HG03520 (cell line): ENCODE measurements at regions not wholly inside any gene's neighbourhood (a gene's known extent, or its start where the extent isn't known, plus 50 kb on each side); places are given as distances from the start of the nearest gene placed in this dataset.

Source experiments
- ATAC-seq: cut with Tn5 transposase; IDR thresholded peaks from one replicate; pipeline ENCODE4 v1.9.1; 2021; ENCODE audit warnings: mild to moderate bottlenecking, moderate library complexity; ENCODE audit not compliant: unreplicated experiment

- ATAC-seq, result no peak
These were observed 506.1 kb upstream of the AKR1E2 start for GRCh38 chr10:4319870-4320367.

DNA sequence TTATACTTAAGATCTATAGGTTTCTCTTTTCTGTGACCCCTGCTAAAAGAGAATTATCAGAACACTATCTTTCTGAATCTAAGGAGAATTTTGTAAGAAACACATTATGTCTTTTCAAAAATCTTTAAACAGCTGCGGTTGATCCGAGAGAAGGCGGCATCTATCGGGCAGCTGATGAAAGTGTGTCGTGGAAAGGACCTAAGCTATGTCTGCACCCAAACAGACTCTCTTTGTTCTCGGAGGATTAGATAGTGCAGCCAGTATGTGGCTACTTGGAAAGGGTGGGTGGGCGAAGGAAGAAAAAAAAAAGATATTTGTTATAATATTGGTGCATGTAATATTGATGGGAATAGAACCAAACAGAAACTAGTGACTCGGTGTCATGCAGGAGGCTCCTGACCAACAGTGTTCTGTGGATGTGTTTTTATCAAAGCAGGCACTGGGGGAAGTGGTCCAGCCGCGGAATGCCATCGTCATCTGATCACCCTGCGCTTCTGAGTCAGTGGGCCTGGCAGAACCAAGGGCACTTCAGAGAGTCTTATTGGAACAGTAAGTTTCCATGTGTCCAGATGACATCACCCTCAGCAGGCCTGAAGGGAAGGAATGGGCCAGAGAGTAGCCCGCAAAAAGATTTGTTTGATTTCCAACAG, 509.7 kb upstream of the AKR1E2 start:
- no peak for ATAC-seq

- ATAC-seq, result no peak
These were observed 510.5 kb upstream of the AKR1E2 start for GRCh38 chr10:4315551-4315950.

DNA sequence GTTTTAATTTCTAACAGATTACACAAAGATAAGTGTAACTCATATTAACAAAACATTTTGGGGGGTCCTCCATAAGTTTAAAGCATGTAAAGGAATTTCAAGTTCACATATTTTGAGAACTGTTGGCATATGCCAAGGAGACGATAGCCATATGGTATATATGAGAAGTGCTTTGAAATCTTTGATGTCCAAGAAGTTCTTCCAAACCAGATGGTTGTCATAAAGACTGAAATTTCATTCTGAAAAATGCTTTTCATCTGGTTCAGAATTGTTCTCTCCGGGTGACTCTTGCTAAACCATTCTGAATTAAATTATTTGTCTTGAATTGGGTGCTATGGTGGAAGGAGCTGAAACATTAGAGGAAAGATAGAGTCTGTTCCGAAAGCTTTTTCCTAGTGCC, 513.0 kb upstream of the AKR1E2 start:
- no peak for ATAC-seq

DNA sequence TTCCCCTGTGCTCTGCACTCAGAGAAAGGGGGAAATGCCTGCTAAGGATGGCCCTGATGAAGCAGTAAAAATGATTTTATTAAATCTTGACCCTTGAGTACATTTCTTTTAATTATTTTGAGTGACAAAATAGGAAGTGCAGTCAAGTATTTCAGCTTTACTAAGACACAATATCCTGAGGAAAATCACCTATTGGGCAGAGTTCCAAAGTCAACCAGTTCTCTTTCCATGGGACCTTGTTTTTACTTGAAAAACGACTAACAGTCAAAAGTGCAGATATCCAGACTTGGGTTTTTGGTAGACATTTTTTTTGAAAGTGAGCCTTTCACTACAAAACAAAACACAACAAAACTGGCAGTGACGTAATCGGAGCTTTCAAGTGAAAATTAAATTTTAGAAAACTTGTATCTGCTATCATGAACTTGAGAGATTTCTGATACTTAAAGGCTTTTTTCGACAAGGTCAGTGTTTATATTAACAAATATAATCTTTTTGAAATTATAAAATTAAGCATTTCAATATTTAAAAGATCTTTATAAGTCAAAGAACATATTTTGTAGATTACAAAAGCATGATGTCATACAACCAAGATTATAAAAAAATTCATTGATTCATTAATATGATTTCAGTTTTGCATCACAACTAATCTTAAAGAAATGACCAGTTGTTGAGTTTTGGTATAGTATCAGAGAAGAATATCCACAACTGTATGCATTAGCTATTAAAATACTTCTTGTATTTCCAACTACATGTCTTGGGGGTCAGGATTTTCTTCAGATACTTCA, 513.8 kb upstream of the AKR1E2 start:
- no peak for ATAC-seq

- no peak for ATAC-seq
These were observed 515.8 kb upstream of the AKR1E2 start for GRCh38 chr10:4310172-4310571.

DNA sequence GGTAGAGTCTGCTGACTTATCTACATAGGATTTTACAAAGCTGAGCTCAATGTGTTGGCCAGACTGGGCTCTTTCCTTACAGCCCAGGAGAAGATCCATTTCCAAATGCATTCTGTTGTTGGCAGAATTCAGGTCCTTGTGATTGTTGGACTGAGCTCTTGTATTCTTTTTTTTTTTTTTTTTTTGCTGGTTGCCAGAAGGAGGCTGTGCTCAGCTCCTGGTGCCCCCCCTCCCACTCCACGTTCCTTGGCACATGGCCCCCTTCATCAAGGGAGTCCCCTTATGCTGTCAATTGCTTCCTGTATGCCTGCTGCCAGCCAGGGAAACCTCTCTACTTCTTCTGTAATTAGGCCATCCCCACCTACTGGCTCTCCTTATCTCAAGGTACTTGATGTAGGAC, 518.1 kb upstream of the AKR1E2 start:
- no peak for ATAC-seq

DNA sequence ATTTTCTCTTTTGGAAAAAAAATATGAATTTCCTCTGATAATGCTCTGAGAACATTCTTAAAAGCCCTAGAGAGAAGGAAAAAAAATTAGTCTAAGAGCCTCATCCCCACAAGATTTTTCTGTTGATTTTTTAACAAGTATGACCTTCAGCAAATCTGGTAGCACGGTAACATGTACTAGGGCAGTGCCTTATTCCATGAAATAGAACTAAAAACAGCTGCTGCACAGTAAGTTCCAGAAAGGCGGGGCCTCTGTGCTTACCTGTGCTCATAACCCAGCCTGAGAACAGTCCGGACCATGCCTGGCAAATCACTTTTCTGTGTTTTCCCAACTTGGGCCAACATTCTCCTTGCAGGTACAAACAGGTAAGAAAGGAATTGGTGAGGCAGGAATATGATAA, 519.1 kb upstream of the AKR1E2 start:
- ATAC-seq, result no peak

DNA sequence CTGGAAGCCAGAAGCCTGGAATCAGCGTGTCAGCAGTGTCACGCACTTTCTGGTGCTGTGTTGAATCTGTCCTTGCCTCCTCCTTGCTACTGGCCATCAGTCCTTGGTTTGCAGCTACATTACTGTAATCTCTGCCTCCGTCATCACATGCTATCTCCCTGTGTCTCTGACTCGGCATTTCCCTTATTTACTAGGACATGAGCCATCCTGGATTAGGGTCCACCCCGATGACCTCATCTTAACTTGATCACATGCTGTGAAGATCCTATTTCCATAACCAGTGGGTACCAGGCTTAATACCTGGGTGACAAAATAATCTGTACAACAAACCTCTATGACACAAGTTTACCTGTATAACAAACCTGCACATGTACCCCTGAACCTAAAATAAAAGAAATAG, 518.0 kb upstream of the KLF6 start:
- no peak for ATAC-seq

GRCh38 chr10:4301291-4302045, 516.5 kb upstream of the KLF6 start:
- no peak for ATAC-seq

- no peak for ATAC-seq
These were observed 511.2 kb upstream of the KLF6 start for GRCh38 chr10:4296161-4296560.

GRCh38 chr10:4294996-4295792, 510.2 kb upstream of the KLF6 start:
- ATAC-seq, result no peak

GRCh38 chr10:4294271-4294670, 509.3 kb upstream of the KLF6 start:
- no peak for ATAC-seq

DNA sequence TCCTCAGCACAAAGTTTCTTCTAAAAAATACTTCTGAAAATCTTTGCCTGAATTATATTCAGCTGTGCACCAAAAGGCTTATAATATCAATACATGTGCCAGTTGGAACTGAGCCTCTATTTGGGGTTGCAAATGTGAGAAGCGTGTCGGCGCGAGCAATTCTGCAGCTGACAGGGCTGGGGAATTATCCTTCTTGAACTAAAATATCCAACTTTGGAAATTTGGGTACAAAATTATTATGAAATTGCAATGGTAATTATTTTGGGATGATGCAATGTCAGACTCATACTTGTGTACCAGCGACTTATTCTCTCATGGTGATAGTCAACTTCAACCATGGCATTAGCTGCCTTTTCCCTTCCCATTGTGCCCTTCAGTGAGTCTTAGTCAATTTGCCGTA, 507.0 kb upstream of the KLF6 start:
- ATAC-seq, result no peak

DNA sequence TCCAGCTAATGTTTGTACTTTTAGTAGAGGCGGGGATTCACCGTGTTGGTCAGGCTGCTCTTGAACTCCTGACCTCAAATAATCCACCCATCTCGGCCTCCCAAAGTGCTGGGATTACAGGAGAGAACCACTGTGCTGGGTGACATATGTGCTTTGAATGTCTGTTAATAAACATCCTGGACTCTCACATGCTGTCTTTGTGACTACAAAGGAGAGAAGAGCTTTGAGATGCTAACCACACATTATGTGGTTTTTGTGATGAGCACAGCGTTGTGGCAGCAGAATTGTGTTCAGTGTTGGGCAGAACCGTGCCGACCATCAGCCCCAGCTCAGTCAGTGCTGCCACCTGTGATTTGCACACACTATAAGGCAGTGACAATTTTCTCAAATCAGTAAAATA, 500.1 kb upstream of the KLF6 start:
- ATAC-seq, result no peak

DNA sequence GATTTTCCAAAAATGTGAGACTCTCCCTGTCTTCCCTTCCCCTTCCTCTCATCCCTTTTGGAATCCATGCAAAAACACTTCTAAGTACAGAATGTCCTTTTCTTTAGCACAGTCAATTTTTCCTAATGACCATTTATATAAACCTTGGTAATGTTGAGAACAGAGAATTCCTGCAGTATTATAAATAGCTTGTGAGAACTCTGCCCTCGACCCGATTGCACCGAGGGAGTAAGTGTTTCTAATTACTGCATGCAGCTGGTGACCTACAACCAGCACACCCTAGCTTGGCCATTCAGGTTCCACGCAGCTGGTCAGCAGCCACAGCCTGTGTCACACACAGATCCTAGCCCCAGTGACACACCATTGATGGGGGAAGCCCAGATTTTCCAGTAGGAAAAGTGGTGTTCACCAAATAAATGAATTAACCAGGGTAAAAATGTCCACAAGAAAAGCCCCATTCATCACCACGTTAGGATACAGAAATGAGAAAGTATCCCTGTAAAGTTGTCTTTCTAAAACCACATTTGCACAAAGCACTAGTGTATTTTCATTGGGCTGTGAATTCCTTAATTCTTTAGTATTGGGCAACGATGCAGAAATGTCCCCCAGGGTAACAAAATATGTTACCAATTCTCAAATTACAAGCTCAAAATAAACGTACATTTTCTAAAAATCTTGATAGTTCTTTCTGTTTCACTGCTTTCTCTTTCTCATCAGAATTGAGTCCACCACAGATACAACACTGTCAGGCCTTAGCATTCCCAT, 499.0 kb upstream of the KLF6 start:
- no peak for ATAC-seq

- ATAC-seq, result no peak
These were observed 497.5 kb upstream of the KLF6 start for GRCh38 chr10:4282496-4282895.

- no peak for ATAC-seq
These were observed 496.3 kb upstream of the KLF6 start for GRCh38 chr10:4281190-4281825.

DNA sequence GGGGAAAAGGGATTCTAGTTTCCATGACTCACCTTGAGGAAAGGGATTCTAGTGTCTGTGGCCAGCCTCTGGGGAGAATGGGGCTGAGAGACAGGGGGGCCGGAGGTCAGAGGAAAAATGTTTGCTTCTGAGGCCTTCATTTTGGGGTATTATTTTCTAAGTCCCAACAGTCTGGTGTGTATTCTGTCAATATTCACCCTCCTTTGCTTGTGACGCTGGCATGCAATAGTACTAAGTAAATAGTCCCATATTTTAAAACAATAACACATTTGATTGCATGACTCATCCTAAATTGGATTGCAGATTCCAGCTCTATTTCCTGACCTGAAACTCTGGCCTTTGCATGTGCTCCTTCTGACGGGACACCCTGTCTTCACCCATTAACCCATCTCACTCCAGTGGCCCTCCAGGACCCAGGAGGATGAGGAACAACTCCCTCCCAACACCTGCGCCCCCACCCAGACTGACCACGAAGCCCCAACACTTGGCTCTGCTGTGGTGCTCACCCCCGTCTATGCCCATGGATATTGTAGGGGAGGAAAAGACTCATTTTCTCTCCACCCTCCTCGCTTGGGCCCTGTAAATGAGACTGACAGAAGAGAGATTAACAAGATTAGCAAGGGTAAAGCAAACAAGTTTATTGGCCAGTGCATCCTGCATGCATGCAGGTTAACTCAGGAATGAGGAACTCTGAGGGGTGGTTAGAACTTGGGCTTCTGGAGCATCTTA, 495.6 kb upstream of the KLF6 start:
- no peak for ATAC-seq
